HCT116 (cell line): ENCODE measurements at regions not wholly inside any gene's neighbourhood (a gene's known extent, or its start where the extent isn't known, plus 50 kb on each side); places are given as distances from the start of the nearest gene placed in this dataset.

Experiments used
- CTCF ChIP-seq, 3 experiments: fragments of 200-600 bp in 1 of 3; sonication (generic) in 1 of 3; IDR thresholded peaks in 2 of 3; conservative IDR thresholded peaks in 1 of 3; 2 replicates each; pipeline ENCODE4 v1.5.1; 2012 to 2017; ENCODE audit warnings: low read depth in 2 of 3, low read length in 2 of 3, antibody characterized with exemption in 1 of 3, borderline replicate concordance in 1 of 3, control low read depth in 1 of 3, mild to moderate bottlenecking in 1 of 3, mixed read lengths in 1 of 3, mixed run types in 1 of 3, moderate library complexity in 1 of 3; ENCODE audit not compliant: insufficient read depth in 1 of 3
- POLR2A ChIP-seq: IDR thresholded peaks from 2 replicates; pipeline ENCODE4 v1.7.0; 2011; ENCODE audit warnings: borderline replicate concordance; ENCODE audit not compliant: insufficient read depth, insufficient read length; ENCODE audit errors: extremely low read depth
- ZNF274 ChIP-seq: fragments of 200-500 bp; sonication (Bioruptor generic); IDR thresholded peaks from 2 replicates; pipeline ENCODE4 v1.6.1; 2014; ENCODE audit warnings: mild to moderate bottlenecking, low read depth, low read length, inconsistent platforms

- no peak for TF ChIP-seq POLR2A
- TF ChIP-seq CTCF (IDR thresholded peaks at IDR 0.05 in 2 of 3, conservative IDR thresholded peaks at IDR 0.05 in 1 of 3; ENCODE audit: borderline replicate concordance in 1 of 3, insufficient read depth in 1 of 3, low read depth in 2 of 3, low read length in 2 of 3) = no peak
- no peak for TF ChIP-seq ZNF274
Measured at GRCh38 chr5:81895307-81895706, 76.5 kb upstream of the ATG10 start.
